Daoy (cell line): ENCODE measurements at regions not wholly inside any gene's neighbourhood (a gene's known extent, or its start where the extent isn't known, plus 50 kb on each side); places are given as distances from the start of the nearest gene placed in this dataset.

Experiments used
- DNase-seq: peaks from one replicate; pipeline ENCODE4 v3.0.0-alpha.2; 2015; ENCODE audit warnings: low read depth

GRCh38 chr15:93438310-93438709, 349.3 kb upstream of the RGMA start:
- no peak for DNase-seq

GRCh38 chr15:93432474-93432873, 343.5 kb upstream of the RGMA start:
- DNase-seq = no peak

DNA sequence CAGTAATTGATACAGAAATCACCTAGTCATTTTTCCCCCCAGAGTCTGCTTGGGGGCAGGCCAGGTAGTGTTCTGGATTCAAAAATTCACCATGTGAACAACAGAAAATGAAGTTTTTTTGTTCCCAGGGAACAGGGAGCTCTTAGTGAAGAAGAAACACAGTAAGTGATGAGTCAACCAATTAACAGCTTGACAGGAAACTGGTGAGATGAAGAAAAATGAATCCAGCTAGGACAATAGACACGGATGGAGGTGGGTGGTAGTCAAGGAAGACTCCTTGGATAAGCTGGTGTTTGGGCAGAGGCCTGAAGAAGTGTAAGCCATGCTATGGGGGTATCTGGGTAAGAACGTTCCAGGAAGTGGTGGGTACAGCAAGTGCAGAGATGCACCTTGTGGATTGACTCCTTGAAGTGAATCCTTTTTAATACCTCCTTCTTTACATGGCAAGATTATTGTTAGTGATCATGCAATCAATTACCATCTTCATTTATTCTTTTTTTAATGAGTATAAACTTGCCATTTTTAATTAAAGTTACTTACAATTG, 339.9 kb upstream of the RGMA start:
- peak; percentile 40 for DNase-seq

- DNase-seq = peak; percentile 65
Measured at GRCh38 chr15:93428150-93428549, 339.1 kb upstream of the RGMA start.

- no peak for DNase-seq
Measured at GRCh38 chr15:93424131-93424530, 335.1 kb upstream of the RGMA start.

- no peak for DNase-seq
Measured at GRCh38 chr15:93422476-93422875, 333.5 kb upstream of the RGMA start.

DNA sequence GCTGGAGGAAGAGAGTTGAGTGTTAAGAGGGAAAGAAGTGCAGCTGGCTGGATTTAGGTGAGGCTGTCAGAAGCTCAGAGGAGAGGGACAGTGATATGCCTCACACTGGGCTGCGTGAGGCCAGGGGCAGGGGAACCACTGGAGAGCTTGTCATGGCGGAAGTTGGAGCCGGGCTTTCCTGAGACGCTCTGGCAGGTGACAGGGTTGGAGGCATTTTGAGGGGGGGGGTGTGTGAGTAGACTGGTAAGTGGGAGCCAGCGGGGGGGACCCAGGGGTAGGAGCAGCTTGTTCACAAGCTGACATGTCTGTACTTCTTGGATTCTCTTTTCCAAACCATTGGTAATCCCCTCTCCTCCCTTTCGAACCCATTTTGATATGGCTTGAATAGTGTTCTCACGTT, 331.5 kb upstream of the RGMA start:
- DNase-seq = no peak

- DNase-seq = peak; percentile 37
Measured at GRCh38 chr15:93420050-93420452, 331.0 kb upstream of the RGMA start.

- no peak for DNase-seq
Measured at GRCh38 chr15:93418566-93418965, 329.6 kb upstream of the RGMA start.

- DNase-seq = no peak
Measured at GRCh38 chr15:93417631-93418030, 328.6 kb upstream of the RGMA start.

GRCh38 chr15:93417156-93417555, 328.1 kb upstream of the RGMA start:
- DNase-seq = no peak

DNA sequence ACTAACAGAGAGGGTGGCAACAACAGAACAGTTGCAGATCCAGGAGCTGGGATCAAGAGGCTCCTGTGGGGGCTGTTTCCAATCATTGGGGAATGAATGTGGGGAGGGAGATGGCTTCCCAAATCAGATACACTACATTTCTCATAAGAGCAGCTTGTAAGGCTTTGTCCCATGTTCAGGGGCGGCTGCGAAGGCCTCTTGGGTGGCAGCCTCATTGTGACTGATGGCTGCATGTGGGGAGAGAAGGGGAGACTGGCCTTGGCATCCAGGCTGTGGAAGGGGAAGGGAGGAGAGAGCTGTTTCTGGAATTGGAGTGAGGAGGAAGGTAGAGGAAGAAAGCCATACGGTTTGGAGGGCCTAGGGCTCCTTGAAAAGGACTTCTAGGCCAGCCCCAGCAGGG, 326.6 kb upstream of the RGMA start:
- no peak for DNase-seq

DNA sequence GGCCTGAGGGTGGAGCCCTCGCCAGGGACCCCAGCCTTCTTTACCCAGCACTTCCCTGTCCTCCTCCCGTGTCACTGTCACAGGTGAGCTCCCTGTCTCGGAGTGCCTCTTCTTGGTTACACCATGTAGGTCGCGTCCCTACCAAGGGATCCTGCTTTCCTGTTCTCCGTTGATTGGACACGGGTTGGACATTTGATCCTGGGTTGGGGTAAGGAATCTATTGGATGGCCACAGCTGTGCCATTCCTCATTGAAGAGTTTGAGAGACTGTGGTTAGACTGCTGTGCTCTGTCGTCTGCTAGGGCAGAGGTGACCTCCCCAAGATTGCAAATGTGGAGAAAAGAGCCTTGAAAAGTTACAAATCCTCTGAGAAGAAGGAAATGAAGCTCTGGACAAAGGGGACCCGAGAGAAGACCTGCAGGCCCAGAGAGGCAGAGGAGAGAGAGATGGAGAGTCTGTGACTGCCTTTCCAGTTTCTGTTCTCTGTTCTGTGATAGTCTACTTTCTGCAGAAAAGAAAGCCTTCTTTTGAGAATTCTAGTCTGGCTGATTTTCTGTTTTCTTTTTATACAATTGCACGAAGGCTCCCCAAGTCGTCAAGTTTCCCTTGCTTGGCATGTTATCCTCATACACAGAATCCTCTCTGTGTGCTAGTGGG, 325.7 kb upstream of the RGMA start:
- no peak for DNase-seq

DNA sequence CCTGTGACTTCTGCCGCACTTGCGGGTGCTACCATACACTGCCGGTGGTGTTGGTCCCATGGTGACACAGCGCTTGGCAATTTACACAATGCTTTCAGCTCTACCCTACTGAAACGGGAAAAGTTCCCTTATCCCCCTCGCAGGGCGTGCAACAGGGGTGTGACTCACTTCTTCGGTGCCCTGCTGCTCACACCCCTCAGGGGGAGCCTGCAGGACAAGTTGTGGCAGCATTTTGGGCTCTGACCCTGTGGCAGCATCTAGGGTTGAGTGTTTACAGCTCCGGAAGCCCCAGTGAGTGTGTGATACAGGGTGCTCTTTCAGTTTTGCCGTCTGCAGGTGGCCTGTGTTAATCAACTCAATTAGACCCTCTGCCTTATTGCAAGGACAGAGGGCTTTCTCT, 324.7 kb upstream of the RGMA start:
- peak; percentile 19 for DNase-seq

DNA sequence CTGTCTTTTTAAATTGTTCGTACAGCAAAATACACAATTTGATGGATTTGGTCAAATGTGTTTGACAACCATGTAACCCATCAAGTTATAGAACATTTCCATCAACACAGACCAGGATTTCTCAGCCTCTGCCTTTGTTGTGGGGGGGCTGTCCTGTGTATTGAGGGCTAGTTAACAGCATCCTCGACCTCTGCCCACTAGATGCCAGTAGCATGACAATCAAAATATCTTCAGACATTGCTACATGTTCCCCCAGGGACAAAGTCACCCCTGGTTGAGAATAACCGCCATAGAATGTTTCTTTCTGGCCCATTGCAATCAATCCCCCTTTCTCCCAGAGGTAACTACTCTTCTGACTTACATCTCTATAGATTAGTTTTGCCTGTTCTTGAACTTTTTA, 310.1 kb upstream of the RGMA start:
- DNase-seq = no peak

- no peak for DNase-seq
Measured at GRCh38 chr15:93389211-93389610, 300.2 kb upstream of the RGMA start.

- no peak for DNase-seq
Measured at GRCh38 chr15:93384886-93385285, 295.9 kb upstream of the RGMA start.

- no peak for DNase-seq
Measured at GRCh38 chr15:93382200-93382820, 293.3 kb upstream of the RGMA start.

- no peak for DNase-seq
Measured at GRCh38 chr15:93378558-93378957, 289.5 kb upstream of the RGMA start.

DNA sequence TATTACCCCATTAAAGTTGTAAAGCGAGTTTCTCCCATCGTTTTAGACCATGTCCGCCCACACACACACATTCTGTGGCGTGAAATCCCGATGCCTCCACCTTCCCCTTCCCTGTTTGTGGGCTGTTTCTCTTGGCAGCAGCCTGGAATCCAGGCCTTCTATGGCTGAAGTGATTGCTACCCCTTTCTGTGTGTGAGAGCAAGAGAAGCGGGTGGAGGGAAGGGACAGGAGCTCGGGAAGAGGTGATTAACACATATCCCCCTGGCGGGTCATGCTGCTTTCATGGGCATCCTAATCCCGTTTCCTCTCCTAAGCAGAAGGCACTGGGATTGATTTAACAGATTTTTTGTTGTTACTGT, 283.8 kb upstream of the RGMA start:
- DNase-seq = no peak

- no peak for DNase-seq
Measured at GRCh38 chr15:93372208-93372864, 283.3 kb upstream of the RGMA start.

- DNase-seq = no peak
Measured at GRCh38 chr15:93366387-93367100, 277.5 kb upstream of the RGMA start.

DNA sequence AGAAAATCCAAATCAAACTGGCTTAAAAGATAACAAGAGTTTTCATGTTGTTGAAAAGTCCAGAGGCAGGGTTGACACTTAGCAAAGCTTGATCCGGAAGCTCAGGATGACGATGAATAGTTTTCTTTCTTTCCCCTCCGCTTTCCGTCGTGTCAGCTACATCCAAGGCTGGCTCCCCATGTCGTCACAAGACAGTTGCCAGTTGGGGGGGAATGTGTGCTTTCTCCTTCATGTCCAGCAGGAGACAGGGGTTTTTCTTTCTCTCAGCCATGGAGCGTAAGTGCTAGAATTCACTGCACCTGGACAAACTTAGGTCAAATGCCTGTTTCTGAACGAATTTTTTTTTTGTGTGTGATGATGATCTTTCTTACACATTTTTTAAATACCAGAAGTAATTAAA, 273.8 kb upstream of the RGMA start:
- DNase-seq = no peak
